Activated CD8-positive, alpha-beta T cell treated with anti-CD3 and anti-CD28 coated beads for 36 hours (primary cell): ENCODE measurements at regions not wholly inside any gene's neighbourhood (a gene's known extent, or its start where the extent isn't known, plus 50 kb on each side); places are given as distances from the start of the nearest gene placed in this dataset.

Experiments
- ATAC-seq: fragments of 200-7000 bp; cut with Tn5 transposase; one replicate; pipeline ENCODE4 v1.10.0; 2021; ENCODE audit warnings: mild to moderate bottlenecking, moderate library complexity
- CTCF ChIA-PET: fragments of 350-600 bp; sonication (Branson Sonifier 250); formaldehyde crosslinking; loops from one replicate; lab custom pipeline; 2021; ENCODE audit warnings: antibody characterized with exemption; lab: Charles Lee
- POLR2A ChIA-PET: fragments of 350-600 bp; sonication (Branson Sonifier 250); formaldehyde crosslinking; loops from one replicate; lab custom pipeline; 2021; ENCODE audit warnings: antibody characterized with exemption; lab: Charles Lee
- DNase-seq: peaks from one replicate; pipeline ENCODE4 v3.0.0-alpha.2; 2020
- H3K27ac Mint-ChIP-seq: one replicate; pipeline ENCODE4 v1.8.0; 2021; ENCODE audit warnings: mild to moderate bottlenecking, mixed read lengths
- H3K27me3 Mint-ChIP-seq: one replicate; pipeline ENCODE4 v1.8.0; 2021; ENCODE audit warnings: mixed read lengths
- H3K36me3 Mint-ChIP-seq: one replicate; pipeline ENCODE4 v1.8.0; 2021; ENCODE audit warnings: low read depth, mixed read lengths
- H3K4me1 Mint-ChIP-seq: one replicate; pipeline ENCODE4 v1.8.0; 2021; ENCODE audit warnings: low read depth, mixed read lengths
- H3K4me3 Mint-ChIP-seq: one replicate; pipeline ENCODE4 v1.8.0; 2021; ENCODE audit warnings: mild to moderate bottlenecking, moderate library complexity, mixed read lengths
- H3K9me3 Mint-ChIP-seq: one replicate; pipeline ENCODE4 v1.8.0; 2021; ENCODE audit warnings: mixed read lengths
- intact Hi-C: fragments of 100-400 bp; cut with micrococcal nuclease; formaldehyde crosslinking; loops from one replicate; pipeline ENCODE4 v1.10.0; 2022
- TF ChIP-seq, protein P1 (sequence below): fragments of 200-600 bp; IDR thresholded peaks from one replicate; pipeline ENCODE4 v1.8.0; 2022; ENCODE audit warnings: antibody characterized with exemption, mild to moderate bottlenecking

DNA sequence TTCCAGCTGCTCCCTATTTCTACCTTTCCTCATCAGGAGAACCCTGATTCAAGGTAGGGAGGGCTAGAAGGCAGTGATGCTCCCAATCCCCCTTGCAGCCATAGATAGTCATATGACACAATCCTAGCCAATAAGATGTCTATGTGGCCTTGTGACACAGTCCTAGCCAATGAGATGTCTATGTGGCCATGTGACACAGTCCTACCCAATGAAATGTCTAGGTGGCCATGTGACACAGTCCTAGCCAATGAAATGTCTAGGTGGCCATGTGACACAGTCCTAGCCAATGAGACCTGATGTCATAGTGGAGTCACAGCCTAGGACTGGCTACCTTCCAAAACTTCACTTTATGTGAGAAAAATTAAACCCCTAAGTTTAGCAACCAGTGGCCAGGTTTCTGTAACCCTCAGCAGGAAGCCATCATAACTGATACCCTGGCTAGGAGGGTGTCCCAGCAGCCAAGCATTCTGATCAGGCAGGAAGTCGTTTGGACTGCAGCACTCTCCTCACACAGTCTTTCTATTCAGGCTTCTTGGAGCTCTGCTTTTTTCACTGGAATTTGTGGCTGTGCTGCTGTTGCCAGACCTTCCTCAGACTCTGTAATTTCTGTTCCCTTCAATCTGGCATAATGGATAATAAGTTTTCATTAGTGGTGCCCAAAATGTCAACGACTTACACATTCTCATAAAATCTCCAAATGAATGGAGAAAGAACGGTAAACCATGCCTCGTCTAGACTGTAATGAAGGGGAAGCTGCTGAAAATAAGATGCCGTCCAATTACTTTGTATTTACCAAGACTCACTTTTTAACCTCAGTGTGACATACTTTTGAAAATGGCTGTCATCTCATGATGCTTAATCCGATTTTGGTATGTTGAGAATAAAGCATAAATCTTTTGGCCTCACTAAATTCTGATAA lies 165.0 kb upstream of the NCKAP5 start:
- H3K4me1 Mint-ChIP-seq, result no peaks in the 10 kb centered on the region
- CTCF ChIA-PET, result no interaction called here
- POLR2A ChIA-PET, result no interaction called here

DNA sequence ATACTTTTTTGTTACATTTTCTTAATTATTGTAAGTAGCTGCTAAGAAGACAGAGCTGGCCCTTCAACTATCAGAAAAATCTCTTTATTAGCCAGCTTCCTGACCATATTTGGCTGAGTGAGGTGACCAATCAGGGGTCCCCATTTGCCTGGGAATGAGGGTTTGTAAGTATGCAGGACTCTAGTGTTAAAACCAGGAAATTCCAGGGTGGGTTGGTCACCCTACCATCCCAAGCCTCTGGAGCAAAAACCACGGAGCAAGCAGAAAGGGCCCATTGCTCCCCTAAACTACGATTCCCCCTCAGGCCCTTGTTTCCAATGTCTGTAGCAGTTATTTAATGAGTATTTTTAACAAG lies 165.6 kb upstream of the NCKAP5 start:
- CTCF ChIA-PET, result no interaction called here
- ATAC-seq, result no peak

More for the DNA sequence above, 165.0 kb upstream of the NCKAP5 start:
- intact Hi-C loops, result no loop called here
- TF ChIP-seq, protein P1, sequence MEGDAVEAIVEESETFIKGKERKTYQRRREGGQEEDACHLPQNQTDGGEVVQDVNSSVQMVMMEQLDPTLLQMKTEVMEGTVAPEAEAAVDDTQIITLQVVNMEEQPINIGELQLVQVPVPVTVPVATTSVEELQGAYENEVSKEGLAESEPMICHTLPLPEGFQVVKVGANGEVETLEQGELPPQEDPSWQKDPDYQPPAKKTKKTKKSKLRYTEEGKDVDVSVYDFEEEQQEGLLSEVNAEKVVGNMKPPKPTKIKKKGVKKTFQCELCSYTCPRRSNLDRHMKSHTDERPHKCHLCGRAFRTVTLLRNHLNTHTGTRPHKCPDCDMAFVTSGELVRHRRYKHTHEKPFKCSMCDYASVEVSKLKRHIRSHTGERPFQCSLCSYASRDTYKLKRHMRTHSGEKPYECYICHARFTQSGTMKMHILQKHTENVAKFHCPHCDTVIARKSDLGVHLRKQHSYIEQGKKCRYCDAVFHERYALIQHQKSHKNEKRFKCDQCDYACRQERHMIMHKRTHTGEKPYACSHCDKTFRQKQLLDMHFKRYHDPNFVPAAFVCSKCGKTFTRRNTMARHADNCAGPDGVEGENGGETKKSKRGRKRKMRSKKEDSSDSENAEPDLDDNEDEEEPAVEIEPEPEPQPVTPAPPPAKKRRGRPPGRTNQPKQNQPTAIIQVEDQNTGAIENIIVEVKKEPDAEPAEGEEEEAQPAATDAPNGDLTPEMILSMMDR, result no peak
- H3K9me3 Mint-ChIP-seq, result peaks cover 3% of the 10 kb centered on the region
- ATAC-seq (no peak), DNase-seq (no peak)
- H3K36me3 Mint-ChIP-seq, result no peaks in the 10 kb centered on the region
- H3K27me3 Mint-ChIP-seq, result no peaks in the 10 kb centered on the region
- no peak overlapping the region for H3K4me3 Mint-ChIP-seq
- H3K27ac Mint-ChIP-seq, result no peak overlapping the region

DNA sequence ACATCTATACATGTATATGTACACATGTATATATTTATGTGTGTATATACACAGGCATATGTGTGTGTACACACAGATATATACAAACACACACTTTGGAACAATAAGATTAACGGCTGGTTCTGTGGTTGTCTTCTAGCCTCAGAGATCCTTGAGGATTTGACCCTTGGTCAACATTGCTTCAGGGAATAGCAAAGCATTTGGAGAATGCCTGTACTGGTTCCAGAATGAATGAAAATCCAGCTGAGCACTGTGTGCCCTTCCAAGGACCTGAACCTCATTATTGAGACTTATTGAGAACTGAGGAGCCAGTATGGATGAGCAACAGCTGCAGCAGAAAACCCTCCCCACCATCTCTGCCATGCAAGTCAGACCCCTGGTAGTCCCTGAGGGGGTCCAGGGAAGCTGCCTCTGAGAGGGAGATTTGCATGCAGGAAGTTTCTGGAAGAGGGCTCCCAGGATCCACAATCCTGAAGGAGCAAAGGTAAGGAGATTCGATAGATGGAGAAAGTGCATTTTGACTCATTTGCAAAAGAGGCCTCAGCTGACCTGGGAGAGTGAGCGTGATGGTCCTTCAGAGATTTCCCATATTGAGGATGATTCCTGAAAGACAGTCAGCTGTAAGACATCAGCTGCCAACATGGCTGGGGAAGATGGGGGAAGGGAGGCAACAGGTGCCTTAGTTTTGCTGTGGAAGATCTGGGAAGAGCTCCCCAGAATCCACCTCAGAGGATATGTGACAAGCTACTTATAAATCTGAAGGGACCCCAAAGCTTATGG lies 166.6 kb upstream of the NCKAP5 start:
- DNase-seq (no peak), ATAC-seq (no peak)
- Mint-ChIP-seq H3K4me1 (no peaks in the 10 kb centered on the region), H3K4me3 (no peak overlapping the region), H3K27me3 (no peaks in the 10 kb centered on the region), H3K9me3 (peaks cover 3% of the 10 kb centered on the region), H3K36me3 (no peaks in the 10 kb centered on the region), H3K27ac (no peak overlapping the region)
- TF ChIP-seq, protein P1, result no peak
- ChIA-PET CTCF (interaction anchor here (0.8 kb wide), 1 partner anchor 109 kb away, joined by 3 read pairs; no protein-coding TSS in a partner anchor), POLR2A (no interaction called here)
- intact Hi-C loops, result no loop called here

More for the DNA sequence above, 165.6 kb upstream of the NCKAP5 start:
- Mint-ChIP-seq H3K4me1 (no peaks in the 10 kb centered on the region), H3K27me3 (no peaks in the 10 kb centered on the region), H3K36me3 (no peaks in the 10 kb centered on the region), H3K4me3 (no peak overlapping the region), H3K27ac (no peak overlapping the region), H3K9me3 (peaks cover 3% of the 10 kb centered on the region)
- no peak for DNase-seq
- TF ChIP-seq, protein P1, result no peak
- POLR2A ChIA-PET, result no interaction called here
- intact Hi-C loops, result no loop called here

DNA sequence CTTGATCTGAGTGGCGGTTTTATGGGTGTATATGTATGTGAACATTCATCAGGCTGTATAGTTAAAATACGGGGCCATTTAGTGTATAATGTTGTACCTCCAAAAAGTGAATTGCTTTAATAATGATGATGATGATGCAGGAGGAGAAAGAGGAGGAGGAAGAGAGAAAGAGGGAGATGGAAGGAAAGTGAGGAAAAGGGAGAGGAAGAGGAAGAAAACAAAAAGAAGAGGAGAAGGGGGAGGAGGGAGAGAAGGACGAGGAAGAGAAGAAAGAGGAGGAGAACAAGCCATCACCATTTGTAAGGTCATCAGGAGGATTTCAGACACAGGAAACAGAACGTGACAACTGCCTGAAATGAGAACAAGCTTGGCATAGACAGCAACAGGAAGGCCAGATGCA lies 168.4 kb upstream of the NCKAP5 start:
- H3K4me3 Mint-ChIP-seq, result no peak overlapping the region
- H3K9me3 Mint-ChIP-seq, result peaks cover 3% of the 10 kb centered on the region
- no peaks in the 10 kb centered on the region for H3K4me1 Mint-ChIP-seq
- no peak overlapping the region for H3K27ac Mint-ChIP-seq
- H3K27me3 Mint-ChIP-seq, result no peaks in the 10 kb centered on the region
- POLR2A ChIA-PET, result no interaction called here
- DNase-seq (no peak), ATAC-seq (no peak)
- TF ChIP-seq, protein P1, result no peak
- CTCF ChIA-PET, result no interaction called here
- intact Hi-C loops, result no loop called here
- no peaks in the 10 kb centered on the region for H3K36me3 Mint-ChIP-seq
